ENCODE measurements at regions not wholly inside any gene's neighbourhood (a gene's known extent, or its start where the extent isn't known, plus 50 kb on each side); places are given as distances from the start of the nearest gene placed in this dataset.

- Histone ChIP-seq H3K27ac (ENCODE audit: insufficient read depth, low read length) (no peak overlapping the region), H3K9ac (ENCODE audit: insufficient read depth, low read length) (no peak overlapping the region), H3K27me3 (ENCODE audit: control insufficient read depth, insufficient read depth, low read length) (no peaks in the 10 kb centered on the region), H3K9me3 (ENCODE audit: control insufficient read depth, insufficient read depth, low read depth, low read length) (no peaks in the 10 kb centered on the region), H2AFZ (ENCODE audit: low read length) (no peak overlapping the region), H3K79me2 (ENCODE audit: control insufficient read depth, insufficient read depth, low read length) (no peaks in the 10 kb centered on the region), H3K4me1 (ENCODE audit: control insufficient read depth, extremely low read depth, insufficient read depth, low read length) (no peaks in the 10 kb centered on the region), H3K4me2 (ENCODE audit: extremely low read depth, insufficient read depth, low read length) (no peak overlapping the region), H4K20me1 (ENCODE audit: control insufficient read depth, extremely low read depth, insufficient read depth, low read length) (no peaks in the 10 kb centered on the region), H3K4me3 (replicated peaks in 1 of 4; ENCODE audit: control extremely low read depth in 1 of 4, insufficient read depth in 1 of 4, low read depth in 3 of 4, low read length in 4 of 4) (no peak overlapping the region), H3K36me3 (ENCODE audit: control insufficient read depth, insufficient read depth, low read length) (no peaks in the 10 kb centered on the region)
- peak; percentile 38 to 68 for DNase-seq (ENCODE audit: low read depth in 2 of 2)
- no peak for TF ChIP-seq EZH2 (IDR thresholded peaks at IDR 0.05; ENCODE audit: low read length, missing control alignments)
- TF ChIP-seq CTCF (conservative IDR thresholded peaks at IDR 0.05 in 1 of 2, IDR thresholded peaks at IDR 0.05 in 1 of 2; ENCODE audit: low read depth in 1 of 2, low read length in 2 of 2): peak; percentile 89 to 98
Measured at GRCh38 chr14:30283822-30284446, 275.0 kb upstream of the G2E3 start.

GRCh38 chr14:30284808-30285207 lies 274.1 kb upstream of the G2E3 start:
- Histone ChIP-seq H3K9me3 (ENCODE audit: control insufficient read depth, insufficient read depth, low read depth, low read length) (no peaks in the 10 kb centered on the region), H2AFZ (ENCODE audit: low read length) (no peak overlapping the region), H4K20me1 (ENCODE audit: control insufficient read depth, extremely low read depth, insufficient read depth, low read length) (no peaks in the 10 kb centered on the region), H3K4me1 (ENCODE audit: control insufficient read depth, extremely low read depth, insufficient read depth, low read length) (no peaks in the 10 kb centered on the region), H3K36me3 (ENCODE audit: control insufficient read depth, insufficient read depth, low read length) (no peaks in the 10 kb centered on the region), H3K4me3 (replicated peaks in 1 of 4; ENCODE audit: control extremely low read depth in 1 of 4, insufficient read depth in 1 of 4, low read depth in 3 of 4, low read length in 4 of 4) (no peak overlapping the region), H3K9ac (ENCODE audit: insufficient read depth, low read length) (no peak overlapping the region), H3K4me2 (ENCODE audit: extremely low read depth, insufficient read depth, low read length) (no peak overlapping the region), H3K27me3 (ENCODE audit: control insufficient read depth, insufficient read depth, low read length) (no peaks in the 10 kb centered on the region), H3K79me2 (ENCODE audit: control insufficient read depth, insufficient read depth, low read length) (no peaks in the 10 kb centered on the region), H3K27ac (ENCODE audit: insufficient read depth, low read length) (no peak overlapping the region)
- DNase-seq (ENCODE audit: low read depth in 2 of 2): no peak
- TF ChIP-seq CTCF (conservative IDR thresholded peaks at IDR 0.05 in 1 of 2, IDR thresholded peaks at IDR 0.05 in 1 of 2; ENCODE audit: low read depth in 1 of 2, low read length in 2 of 2) (no peak), EZH2 (IDR thresholded peaks at IDR 0.05; ENCODE audit: low read length, missing control alignments) (no peak)

- no peak overlapping the region for H3K4me2 ChIP-seq (ENCODE audit: extremely low read depth, insufficient read depth, low read length)
- H3K27me3 ChIP-seq (ENCODE audit: control insufficient read depth, insufficient read depth, low read length): no peaks in the 10 kb centered on the region
- H4K20me1 ChIP-seq (ENCODE audit: control insufficient read depth, extremely low read depth, insufficient read depth, low read length): no peaks in the 10 kb centered on the region
- no peaks in the 10 kb centered on the region for H3K9me3 ChIP-seq (ENCODE audit: control insufficient read depth, insufficient read depth, low read depth, low read length)
- peak in 1 of 2 donors; percentile 27 for DNase-seq (ENCODE audit: low read depth in 2 of 2)
- no peaks in the 10 kb centered on the region for H3K4me1 ChIP-seq (ENCODE audit: control insufficient read depth, extremely low read depth, insufficient read depth, low read length)
- H3K79me2 ChIP-seq (ENCODE audit: control insufficient read depth, insufficient read depth, low read length): no peaks in the 10 kb centered on the region
- TF ChIP-seq CTCF (conservative IDR thresholded peaks at IDR 0.05 in 1 of 2, IDR thresholded peaks at IDR 0.05 in 1 of 2; ENCODE audit: low read depth in 1 of 2, low read length in 2 of 2): no peak
- TF ChIP-seq EZH2 (IDR thresholded peaks at IDR 0.05; ENCODE audit: low read length, missing control alignments): no peak
- H3K36me3 ChIP-seq (ENCODE audit: control insufficient read depth, insufficient read depth, low read length): no peaks in the 10 kb centered on the region
- H3K9ac ChIP-seq (ENCODE audit: insufficient read depth, low read length): no peak overlapping the region
- H3K27ac ChIP-seq (ENCODE audit: insufficient read depth, low read length): no peak overlapping the region
- H2AFZ ChIP-seq (ENCODE audit: low read length): no peak overlapping the region
- H3K4me3 ChIP-seq (replicated peaks in 1 of 4; ENCODE audit: control extremely low read depth in 1 of 4, insufficient read depth in 1 of 4, low read depth in 3 of 4, low read length in 4 of 4): no peak overlapping the region
Measured at GRCh38 chr14:30287579-30288445, 271.1 kb upstream of the G2E3 start.
